H1 (cell line): ENCODE measurements at regions not wholly inside any gene's neighbourhood (a gene's known extent, or its start where the extent isn't known, plus 50 kb on each side); places are given as distances from the start of the nearest gene placed in this dataset.
"Not testable (repeated sequence)": the region's sequence is repeated elsewhere in the genome, so short reads cannot be mapped to it uniquely, and the experiment has no call there.

Experiments used
- EZH2 ChIP-seq: fragments of 200-600 bp; sonication (generic); IDR thresholded peaks from 2 replicates; pipeline ENCODE4 v1.7.1; 2012; ENCODE audit warnings: low read depth, mild to moderate bottlenecking, moderate library complexity, low read length, inconsistent platforms; ENCODE audit not compliant: severe bottlenecking
- PHF8 ChIP-seq: fragments of 200-600 bp; sonication (generic); conservative IDR thresholded peaks from 2 replicates; pipeline ENCODE4 v1.7.1; 2012; ENCODE audit warnings: low read depth, mild to moderate bottlenecking, inconsistent platforms, low read length, moderate library complexity
- POLR2A ChIP-seq, 2 experiments: IDR thresholded peaks; 1 replicate in 1 of 2; 2 replicates in 1 of 2; pipeline ENCODE4 v1.6.1; 2011; ENCODE audit warnings: low read depth in 2 of 2, low read length in 2 of 2, mild to moderate bottlenecking in 2 of 2; ENCODE audit errors: control extremely low read depth in 1 of 2

DNA sequence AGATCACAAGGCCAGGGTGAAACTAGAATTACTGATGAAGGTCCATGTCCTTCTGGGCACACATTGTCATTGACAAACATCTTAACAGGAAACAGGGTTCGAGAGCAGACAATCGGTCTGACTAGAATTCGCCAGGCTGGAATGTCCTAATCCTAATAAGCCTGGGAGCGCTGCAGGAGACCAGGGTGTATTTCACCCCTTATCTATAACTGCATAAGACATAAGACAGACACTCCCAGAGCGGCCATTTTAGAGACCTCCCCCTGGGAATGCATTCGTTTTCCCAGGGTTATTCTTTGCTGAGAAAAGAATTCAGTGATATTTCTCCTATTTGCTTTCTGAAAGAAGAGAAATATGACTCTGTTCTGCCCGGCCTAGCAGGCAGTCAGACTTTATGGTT lies 1112.9 kb upstream of the TENM3 start:
- TF ChIP-seq POLR2A (IDR thresholded peaks at IDR 0.05; ENCODE audit: control extremely low read depth in 1 of 2, low read depth in 2 of 2, low read length in 2 of 2); PHF8; EZH2: not testable (repeated sequence)
